T-helper 2 cell treated with Interferon-gamma antibody and Interleukin-4, amounts not matched to agents 5 μg/mL and 100 μg/mL, for 36 hours (primary cell): ENCODE measurements at regions not wholly inside any gene's neighbourhood (a gene's known extent, or its start where the extent isn't known, plus 50 kb on each side); places are given as distances from the start of the nearest gene placed in this dataset.

Source experiments
- DNase-seq: peaks from one replicate; pipeline ENCODE4 v3.0.0; 2021; ENCODE audit warnings: low spot score
- H3K27ac Mint-ChIP-seq: one replicate; pipeline ENCODE4 v1.8.0; 2021; ENCODE audit warnings: mild to moderate bottlenecking, mixed read lengths
- H3K27me3 Mint-ChIP-seq: one replicate; pipeline ENCODE4 v1.8.0; 2021; ENCODE audit warnings: low read depth, mixed read lengths
- H3K36me3 Mint-ChIP-seq: one replicate; pipeline ENCODE4 v1.8.0; 2021; ENCODE audit warnings: low read depth, mixed read lengths
- H3K4me1 Mint-ChIP-seq: one replicate; pipeline ENCODE4 v1.8.0; 2021; ENCODE audit warnings: low read depth, mixed read lengths
- H3K4me3 Mint-ChIP-seq: one replicate; pipeline ENCODE4 v1.8.0; 2022; ENCODE audit warnings: mild to moderate bottlenecking, moderate library complexity, mixed read lengths
- H3K9me3 Mint-ChIP-seq: one replicate; pipeline ENCODE4 v1.8.0; 2021; ENCODE audit warnings: mixed read lengths

- Mint-ChIP-seq H3K27me3 (no peaks in the 10 kb centered on the region), H3K9me3 (peaks cover 3% of the 10 kb centered on the region), H3K4me3 (no peak overlapping the region), H3K36me3 (no peaks in the 10 kb centered on the region), H3K4me1 (no peaks in the 10 kb centered on the region), H3K27ac (no peak overlapping the region)
- no peak for DNase-seq
These were observed 1491.9 kb upstream of the CELF4 start for GRCh38 chr18:39057423-39058064.

DNA sequence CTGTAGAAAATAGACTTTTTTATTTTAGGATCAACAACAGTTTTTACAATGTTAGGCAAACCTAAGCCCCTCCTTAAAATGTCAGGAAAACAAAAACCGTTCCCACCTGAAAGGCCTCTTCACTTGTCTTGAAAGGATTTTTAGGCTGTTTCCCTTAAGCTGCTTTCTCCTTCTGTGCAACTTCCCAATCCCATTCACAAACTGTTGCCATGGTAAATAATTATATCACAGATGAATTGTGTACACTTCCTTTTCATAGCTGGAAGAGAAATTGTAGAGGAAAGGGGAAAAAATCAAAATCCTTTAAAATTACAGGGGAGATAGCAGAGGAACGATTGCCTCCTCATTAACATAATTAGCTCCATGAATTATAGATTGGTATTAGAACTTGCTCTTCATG is 1488.0 kb upstream of the CELF4 start:
- no peak overlapping the region for H3K27ac Mint-ChIP-seq
- H3K27me3 Mint-ChIP-seq: no peaks in the 10 kb centered on the region
- peaks cover 3% of the 10 kb centered on the region for H3K9me3 Mint-ChIP-seq
- H3K36me3 Mint-ChIP-seq: no peaks in the 10 kb centered on the region
- H3K4me3 Mint-ChIP-seq: no peak overlapping the region
- DNase-seq: no peak
- no peaks in the 10 kb centered on the region for H3K4me1 Mint-ChIP-seq

- Mint-ChIP-seq H3K4me1 (no peaks in the 10 kb centered on the region), H3K4me3 (no peak overlapping the region), H3K9me3 (peaks cover 3% of the 10 kb centered on the region), H3K27me3 (no peaks in the 10 kb centered on the region), H3K36me3 (no peaks in the 10 kb centered on the region), H3K27ac (no peak overlapping the region)
- DNase-seq: no peak
These were observed 1485.4 kb upstream of the CELF4 start for GRCh38 chr18:39051013-39051412.

- DNase-seq: no peak
- Mint-ChIP-seq H3K36me3 (no peaks in the 10 kb centered on the region), H3K4me1 (no peaks in the 10 kb centered on the region), H3K9me3 (peaks cover 3% of the 10 kb centered on the region), H3K27ac (no peak overlapping the region), H3K27me3 (no peaks in the 10 kb centered on the region), H3K4me3 (no peak overlapping the region)
These were observed 1474.2 kb upstream of the CELF4 start for GRCh38 chr18:39039813-39040212.

- Mint-ChIP-seq H3K36me3 (no peaks in the 10 kb centered on the region), H3K4me1 (no peaks in the 10 kb centered on the region), H3K4me3 (no peak overlapping the region), H3K27ac (no peak overlapping the region), H3K27me3 (no peaks in the 10 kb centered on the region), H3K9me3 (peaks cover 3% of the 10 kb centered on the region)
- no peak for DNase-seq
These were observed 1472.3 kb upstream of the CELF4 start for GRCh38 chr18:39037925-39038324.

- Mint-ChIP-seq H3K4me3 (no peak overlapping the region), H3K4me1 (no peaks in the 10 kb centered on the region), H3K27me3 (no peaks in the 10 kb centered on the region), H3K27ac (no peak overlapping the region), H3K36me3 (no peaks in the 10 kb centered on the region), H3K9me3 (peaks cover 3% of the 10 kb centered on the region)
- no peak for DNase-seq
These were observed 1467.7 kb upstream of the CELF4 start for GRCh38 chr18:39033312-39033711.

DNA sequence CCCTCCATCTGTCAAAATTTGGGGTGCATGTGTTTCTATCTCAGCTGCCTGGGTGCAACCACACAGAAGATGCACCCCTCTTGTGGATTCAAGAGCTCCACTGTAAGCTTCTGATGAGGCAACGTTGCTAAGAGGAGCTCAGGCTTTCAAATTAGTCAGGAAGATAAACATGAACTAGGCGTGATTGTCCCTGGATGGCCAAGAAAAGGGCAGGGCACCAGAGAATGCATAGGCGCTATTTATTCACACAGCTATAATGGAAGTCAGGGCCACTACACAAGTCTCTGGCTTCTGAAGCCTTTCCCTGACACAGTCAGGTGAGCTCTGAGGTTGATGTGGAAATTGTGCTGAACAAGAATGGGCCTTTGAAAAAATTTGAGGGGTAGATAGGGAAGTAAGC is 1466.0 kb upstream of the CELF4 start:
- H3K9me3 Mint-ChIP-seq: peaks cover under 1% of the 10 kb centered on the region
- DNase-seq: no peak
- H3K4me1 Mint-ChIP-seq: no peaks in the 10 kb centered on the region
- no peak overlapping the region for H3K27ac Mint-ChIP-seq
- H3K27me3 Mint-ChIP-seq: no peaks in the 10 kb centered on the region
- no peak overlapping the region for H3K4me3 Mint-ChIP-seq
- no peaks in the 10 kb centered on the region for H3K36me3 Mint-ChIP-seq

- H3K36me3 Mint-ChIP-seq: no peaks in the 10 kb centered on the region
- H3K4me1 Mint-ChIP-seq: no peaks in the 10 kb centered on the region
- H3K27me3 Mint-ChIP-seq: no peaks in the 10 kb centered on the region
- no peak for DNase-seq
- no peak overlapping the region for H3K4me3 Mint-ChIP-seq
- H3K27ac Mint-ChIP-seq: no peak overlapping the region
- H3K9me3 Mint-ChIP-seq: no peaks in the 10 kb centered on the region
These were observed 1464.6 kb upstream of the CELF4 start for GRCh38 chr18:39030124-39030655.

GRCh38 chr18:39025531-39025930 is 1459.9 kb upstream of the CELF4 start:
- no peaks in the 10 kb centered on the region for H3K36me3 Mint-ChIP-seq
- H3K4me3 Mint-ChIP-seq: no peak overlapping the region
- no peaks in the 10 kb centered on the region for H3K4me1 Mint-ChIP-seq
- no peaks in the 10 kb centered on the region for H3K27me3 Mint-ChIP-seq
- no peaks in the 10 kb centered on the region for H3K9me3 Mint-ChIP-seq
- DNase-seq: no peak
- no peak overlapping the region for H3K27ac Mint-ChIP-seq

DNA sequence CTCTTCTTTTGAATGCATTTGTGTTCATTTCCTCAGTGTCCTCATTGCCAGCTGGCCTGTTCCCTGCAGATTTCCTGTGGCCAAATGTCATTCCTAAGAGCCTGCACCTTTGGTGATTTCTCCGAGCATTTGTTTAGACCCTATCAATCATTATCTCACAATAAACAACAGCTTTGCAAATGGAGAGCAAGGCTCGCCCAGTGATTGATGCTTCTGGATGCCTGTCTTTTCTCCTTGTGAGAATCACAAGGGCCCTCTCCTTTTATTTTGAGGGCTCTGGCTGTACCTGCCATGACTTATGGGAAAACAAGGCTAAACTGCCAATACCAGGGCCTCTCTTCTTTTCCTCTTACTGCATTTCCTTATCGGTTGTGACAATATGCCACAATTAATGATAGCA is 1454.4 kb upstream of the CELF4 start:
- H3K4me1 Mint-ChIP-seq: no peaks in the 10 kb centered on the region
- peaks cover 4% of the 10 kb centered on the region for H3K9me3 Mint-ChIP-seq
- no peak for DNase-seq
- no peak overlapping the region for H3K27ac Mint-ChIP-seq
- no peaks in the 10 kb centered on the region for H3K36me3 Mint-ChIP-seq
- no peak overlapping the region for H3K4me3 Mint-ChIP-seq
- H3K27me3 Mint-ChIP-seq: no peaks in the 10 kb centered on the region

DNA sequence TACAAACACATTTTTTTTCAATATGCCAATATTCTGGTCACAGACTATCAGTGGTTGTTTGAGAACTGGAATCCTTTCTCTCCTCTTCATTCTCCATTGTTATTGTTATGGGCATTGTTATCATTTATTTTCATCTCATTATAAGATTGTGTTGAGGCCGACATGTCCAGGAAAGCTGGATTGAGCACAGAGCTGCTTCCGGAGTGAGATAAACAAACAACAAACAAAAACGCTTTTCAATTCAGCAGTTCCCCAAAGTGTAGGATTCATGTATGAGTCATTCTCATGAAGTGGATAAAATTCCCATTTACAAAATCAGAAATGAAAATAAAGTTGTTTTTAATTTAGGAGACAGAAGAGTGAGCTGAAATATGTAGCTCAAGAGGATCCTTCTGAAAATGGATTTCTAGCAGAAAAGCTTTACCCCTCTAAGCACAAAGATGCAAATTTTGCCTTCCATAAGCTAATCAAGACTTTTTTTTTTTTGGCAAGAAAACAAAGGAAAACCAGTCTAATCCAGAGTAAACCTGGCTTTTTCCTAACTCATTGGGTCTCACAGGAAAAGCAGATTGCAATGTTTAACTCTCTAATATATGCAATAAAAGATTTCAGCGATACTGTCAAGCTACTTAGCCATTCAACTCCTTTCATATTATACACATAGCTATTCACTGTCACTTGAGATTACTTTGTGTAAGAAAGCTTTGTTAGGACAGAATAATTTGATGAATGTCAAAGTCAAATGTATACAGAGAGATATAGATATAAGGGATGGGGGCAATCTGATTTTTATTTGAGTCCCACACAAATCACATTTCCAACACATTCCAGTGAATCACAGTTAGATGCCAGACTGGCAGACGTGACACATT is 1441.7 kb upstream of the CELF4 start:
- DNase-seq: no peak
- Mint-ChIP-seq H3K4me1 (no peaks in the 10 kb centered on the region), H3K27me3 (no peaks in the 10 kb centered on the region), H3K36me3 (no peaks in the 10 kb centered on the region), H3K9me3 (no peaks in the 10 kb centered on the region), H3K27ac (no peak overlapping the region), H3K4me3 (no peak overlapping the region)

DNA sequence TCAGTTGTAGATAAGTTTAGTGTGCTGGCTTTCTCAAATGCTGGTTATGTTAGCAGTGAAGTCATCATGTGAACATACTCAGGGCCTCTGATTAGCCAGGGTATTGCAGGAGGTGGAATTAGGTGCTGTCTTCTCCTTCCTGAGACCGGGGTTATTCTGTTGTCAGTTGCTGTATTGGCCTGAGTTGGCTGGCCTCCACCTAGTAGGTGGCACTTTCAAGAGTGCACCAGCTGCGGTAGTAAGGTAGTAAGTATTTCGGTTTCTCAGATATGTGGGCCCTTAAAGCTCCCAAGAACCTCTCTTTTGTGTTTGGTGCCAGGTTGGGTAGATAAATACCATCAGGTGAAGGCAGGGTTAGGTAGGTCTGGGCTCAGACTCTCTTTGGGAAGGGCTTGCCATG is 1430.5 kb upstream of the CELF4 start:
- DNase-seq: no peak
- Mint-ChIP-seq H3K9me3 (peaks cover 4% of the 10 kb centered on the region), H3K36me3 (no peaks in the 10 kb centered on the region), H3K27me3 (no peaks in the 10 kb centered on the region), H3K4me3 (no peak overlapping the region), H3K4me1 (no peaks in the 10 kb centered on the region), H3K27ac (no peak overlapping the region)

DNA sequence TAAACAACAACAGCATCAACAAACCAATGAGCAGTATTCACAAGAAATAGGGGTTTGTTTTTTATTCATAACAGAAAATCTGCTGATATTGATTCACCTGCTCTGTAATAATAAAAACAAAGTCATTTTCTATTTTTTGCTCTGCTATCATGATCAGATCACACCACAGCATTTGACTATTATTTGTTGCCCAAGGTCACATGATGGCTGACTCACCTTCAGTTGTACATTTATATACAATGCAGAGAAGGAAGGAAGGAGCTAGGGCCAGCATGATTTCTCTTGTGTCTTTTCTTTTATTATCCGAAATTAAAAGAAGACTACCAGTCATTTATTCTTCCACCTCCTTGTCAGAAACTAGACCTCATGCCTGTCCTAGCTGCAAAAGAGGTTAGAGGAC is 1427.7 kb upstream of the CELF4 start:
- Mint-ChIP-seq H3K4me1 (no peaks in the 10 kb centered on the region), H3K27ac (no peak overlapping the region)
- no peak for DNase-seq

GRCh38 chr18:38984968-38985367 is 1419.4 kb upstream of the CELF4 start:
- Mint-ChIP-seq H3K4me3 (no peak overlapping the region), H3K4me1 (no peaks in the 10 kb centered on the region), H3K9me3 (no peaks in the 10 kb centered on the region), H3K36me3 (no peaks in the 10 kb centered on the region), H3K27me3 (no peaks in the 10 kb centered on the region), H3K27ac (no peak overlapping the region)
- DNase-seq: no peak

More for the DNA sequence above, 1427.7 kb upstream of the CELF4 start:
- Mint-ChIP-seq H3K9me3 (peaks cover 6% of the 10 kb centered on the region), H3K4me3 (no peak overlapping the region), H3K36me3 (no peaks in the 10 kb centered on the region), H3K27me3 (no peaks in the 10 kb centered on the region)
